ENCODE measurements at regions not wholly inside any gene's neighbourhood (a gene's known extent, or its start where the extent isn't known, plus 50 kb on each side); places are given as distances from the start of the nearest gene placed in this dataset.
"Not testable (repeated sequence)": the region's sequence is repeated elsewhere in the genome, so short reads cannot be mapped to it uniquely, and the experiment has no call there.

DNA sequence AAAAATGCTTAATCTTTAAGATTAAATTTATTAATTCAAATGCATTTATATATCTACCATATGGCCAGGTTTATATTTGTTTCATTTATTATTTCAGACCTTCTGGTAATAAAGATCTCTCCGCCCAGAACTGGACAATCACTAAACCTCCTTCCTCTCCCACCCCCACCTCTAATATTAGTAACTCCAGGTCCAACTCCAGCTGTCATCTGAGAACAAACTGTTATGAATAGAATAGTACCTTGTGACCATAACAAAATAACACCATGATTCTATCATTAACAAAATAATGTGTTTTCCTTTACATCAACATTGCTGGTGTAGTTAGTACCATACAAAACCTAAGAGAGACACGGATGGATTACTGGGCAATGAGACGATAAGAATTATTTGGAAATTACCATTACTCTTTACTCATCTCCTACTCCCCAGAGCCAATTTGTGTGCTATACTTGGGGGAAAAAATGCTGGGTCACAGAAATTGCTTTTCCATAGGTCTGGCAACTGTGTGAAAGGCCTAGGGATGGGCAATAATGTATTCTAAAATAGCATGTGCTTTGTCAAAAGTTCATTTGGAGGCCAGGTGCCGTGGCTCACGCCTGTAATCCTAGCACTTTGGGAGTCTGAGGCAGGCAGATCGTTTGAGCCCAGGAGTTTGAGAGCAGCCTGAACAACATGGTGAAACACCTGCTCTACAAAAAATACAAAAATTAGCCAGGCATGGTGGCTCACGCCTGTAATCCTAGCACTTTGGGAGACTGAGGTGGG is 186.1 kb downstream of the ENC1 start:
- FAIRE-seq: no peak

DNA sequence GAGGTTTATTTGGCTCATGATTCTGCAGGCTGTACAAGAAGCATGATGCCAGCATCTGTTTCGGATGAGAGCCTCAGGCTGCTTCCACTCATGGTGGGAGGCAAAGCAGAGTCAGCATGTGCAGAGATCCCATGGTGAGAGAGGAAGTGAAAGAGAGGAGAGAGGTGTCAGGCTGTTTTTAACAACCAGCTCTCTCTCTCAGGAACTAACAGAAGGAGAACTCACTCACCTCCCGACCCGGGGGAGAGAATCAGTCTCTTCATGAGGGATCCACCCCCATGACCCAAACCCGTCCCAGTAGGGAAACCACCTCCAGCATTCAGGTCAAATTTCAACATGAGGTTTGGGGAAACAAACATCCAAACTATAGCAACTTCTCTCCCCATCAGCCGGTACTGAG is 187.7 kb downstream of the ENC1 start:
- no peak for FAIRE-seq

DNA sequence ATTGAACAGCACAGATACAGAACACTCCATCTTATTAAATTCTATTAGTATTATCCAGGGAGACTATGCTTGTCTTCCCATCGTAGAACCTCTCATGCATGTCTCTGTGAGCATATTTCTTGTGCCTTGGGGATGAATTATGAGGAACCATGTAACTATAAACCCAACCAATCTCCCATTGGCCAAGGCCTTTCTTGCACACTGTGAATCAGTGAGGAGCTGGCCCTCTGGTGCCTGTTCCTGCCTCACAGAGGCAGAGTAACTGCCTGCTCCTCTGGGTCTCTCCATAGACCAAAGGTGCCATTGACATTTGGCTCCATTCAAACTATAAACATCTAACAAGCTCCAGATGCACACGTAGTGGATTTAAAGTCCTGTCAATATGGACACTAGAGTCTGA is 190.4 kb downstream of the ENC1 start:
- FAIRE-seq: no peak

DNA sequence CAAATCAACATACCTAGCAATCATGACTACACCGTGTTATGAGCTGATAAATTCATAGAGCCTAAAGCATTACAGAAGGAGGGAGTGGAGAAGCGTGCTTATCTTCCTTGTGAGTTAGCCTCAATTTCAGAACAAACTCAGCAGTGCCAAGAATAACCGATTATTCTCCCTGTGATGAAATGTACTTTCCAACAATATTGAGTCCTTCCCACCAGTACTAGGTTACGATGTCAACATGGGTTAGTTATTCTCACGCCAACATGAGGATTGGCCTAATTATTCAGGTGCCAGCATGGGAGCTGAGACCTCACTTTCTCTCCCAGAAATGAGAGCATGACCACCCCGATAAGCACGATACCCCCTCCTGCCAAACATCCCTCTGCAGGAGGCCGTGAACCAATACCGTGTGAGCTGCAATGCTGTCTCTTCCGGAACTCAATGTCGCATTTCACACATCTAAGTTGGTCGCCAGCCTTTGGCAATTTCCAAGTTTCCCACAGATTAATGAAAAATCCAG is 193.7 kb downstream of the ENC1 start:
- no peak for FAIRE-seq

DNA sequence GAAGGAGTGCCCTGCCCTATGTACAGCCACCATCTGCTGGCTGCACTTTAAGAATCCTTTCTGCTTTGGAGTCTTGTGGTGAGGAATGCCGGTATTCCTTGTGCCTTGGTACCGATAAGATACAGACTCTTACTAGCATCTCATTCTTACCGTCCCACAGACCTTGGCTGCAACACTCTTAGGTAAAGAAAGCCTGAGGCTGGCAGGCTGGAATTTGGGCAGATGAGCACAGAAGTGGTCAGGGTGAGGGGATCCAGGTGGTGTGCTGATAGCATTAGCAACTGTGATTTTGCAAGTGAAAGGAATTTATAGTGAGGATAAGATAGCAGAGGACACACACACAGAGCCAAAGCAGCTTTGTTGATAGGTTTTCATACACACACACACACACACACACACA is 198.1 kb downstream of the ENC1 start:
- FAIRE-seq: no peak

DNA sequence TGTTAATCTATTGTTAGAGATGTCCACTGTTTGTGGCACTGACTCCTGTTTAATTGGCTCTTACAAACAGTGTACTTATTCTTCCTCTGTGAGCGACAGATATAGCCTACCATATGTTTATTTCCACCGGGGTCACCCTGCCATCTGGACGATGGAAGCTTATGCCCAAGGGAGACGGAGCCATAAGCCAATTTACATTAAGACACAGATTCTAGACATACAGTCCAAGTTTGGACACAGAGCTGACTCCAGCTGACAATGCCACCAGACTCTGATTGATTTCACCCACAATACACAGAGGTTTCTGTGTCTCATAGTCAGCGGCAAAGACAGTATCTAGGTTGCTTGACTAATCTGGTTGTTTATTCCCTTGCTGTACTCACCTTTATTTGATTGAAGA is 198.9 kb downstream of the ENC1 start:
- FAIRE-seq: no peak

DNA sequence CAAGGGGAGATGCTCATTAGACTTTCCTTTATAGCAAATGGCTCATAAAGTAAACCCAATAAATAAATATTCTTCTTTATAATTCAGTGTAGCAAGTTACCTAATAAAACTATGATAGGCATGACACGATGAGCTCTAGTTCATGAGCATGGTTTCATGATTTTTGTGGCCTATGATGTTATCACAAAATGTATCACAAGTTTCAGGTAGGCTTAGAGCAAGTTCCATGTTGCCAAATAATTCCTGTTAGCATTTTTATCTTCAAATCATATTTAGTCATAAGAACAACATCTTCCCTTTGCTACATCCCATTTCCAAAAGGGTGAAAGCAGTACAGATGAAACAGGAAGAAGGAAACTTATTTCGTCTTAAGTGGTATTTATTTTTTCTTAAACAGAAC is 200.2 kb downstream of the ENC1 start:
- FAIRE-seq: no peak

DNA sequence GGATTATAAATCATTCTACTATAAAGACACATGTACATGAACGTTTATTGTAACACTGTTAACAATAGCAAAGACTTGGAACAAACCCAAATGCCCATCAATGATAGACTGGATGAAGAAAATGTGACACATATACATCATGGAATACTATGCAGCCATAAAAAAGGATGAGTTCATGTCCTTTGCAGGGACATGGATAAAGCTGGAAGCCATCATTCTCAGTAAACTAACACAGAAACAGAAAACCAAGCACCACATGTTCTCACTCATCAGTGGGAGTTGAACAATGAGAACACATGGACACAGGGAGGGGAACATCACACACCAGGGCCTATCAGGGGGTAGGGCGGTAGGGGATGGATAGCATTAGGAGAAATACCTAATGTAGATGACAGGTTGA is 202.7 kb downstream of the ENC1 start:
- FAIRE-seq: not testable (repeated sequence)

DNA sequence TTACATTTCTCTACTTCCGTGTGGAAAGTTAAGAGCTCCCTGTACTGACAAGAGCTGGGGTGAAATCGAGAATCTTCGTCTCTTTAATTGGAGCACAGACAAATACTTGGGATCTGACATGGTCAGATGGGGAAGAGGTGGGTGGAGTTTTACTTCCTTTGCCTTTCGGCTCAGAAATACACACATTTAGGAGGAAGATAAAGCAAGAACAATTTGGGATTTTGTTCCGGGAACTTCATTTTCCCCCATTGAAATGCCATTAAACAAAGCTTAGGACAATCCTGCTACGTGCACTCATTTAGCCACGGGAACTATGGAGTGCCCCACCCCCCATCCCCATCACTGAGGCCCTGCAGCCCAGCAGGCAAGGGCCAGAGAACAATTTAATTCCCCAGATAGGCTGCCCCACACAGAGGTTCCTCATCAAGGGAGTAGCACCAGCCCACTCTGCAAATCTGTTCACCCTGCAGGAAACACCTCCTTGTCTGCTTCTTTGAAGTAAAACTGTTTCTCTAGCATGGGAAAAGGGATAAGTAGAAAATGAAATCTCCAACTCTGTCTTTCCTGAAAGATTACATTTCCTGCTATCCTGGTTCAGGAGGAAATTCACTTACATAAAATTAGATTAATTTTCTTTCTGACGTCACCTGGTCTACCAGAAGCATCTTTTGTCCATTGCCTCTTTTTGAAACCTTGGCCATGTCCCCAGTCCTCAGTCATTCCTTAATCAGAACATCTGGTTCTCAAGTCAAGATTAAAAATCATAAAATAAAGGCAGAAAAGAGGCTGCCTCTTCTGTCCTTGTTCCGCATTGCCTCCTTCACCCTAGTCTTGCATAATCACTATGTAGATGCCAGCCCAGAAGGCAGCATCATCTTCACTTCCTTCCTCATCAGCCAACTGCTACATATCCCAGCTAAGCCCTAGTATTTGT is 206.4 kb downstream of the ENC1 start:
- no peak for FAIRE-seq

DNA sequence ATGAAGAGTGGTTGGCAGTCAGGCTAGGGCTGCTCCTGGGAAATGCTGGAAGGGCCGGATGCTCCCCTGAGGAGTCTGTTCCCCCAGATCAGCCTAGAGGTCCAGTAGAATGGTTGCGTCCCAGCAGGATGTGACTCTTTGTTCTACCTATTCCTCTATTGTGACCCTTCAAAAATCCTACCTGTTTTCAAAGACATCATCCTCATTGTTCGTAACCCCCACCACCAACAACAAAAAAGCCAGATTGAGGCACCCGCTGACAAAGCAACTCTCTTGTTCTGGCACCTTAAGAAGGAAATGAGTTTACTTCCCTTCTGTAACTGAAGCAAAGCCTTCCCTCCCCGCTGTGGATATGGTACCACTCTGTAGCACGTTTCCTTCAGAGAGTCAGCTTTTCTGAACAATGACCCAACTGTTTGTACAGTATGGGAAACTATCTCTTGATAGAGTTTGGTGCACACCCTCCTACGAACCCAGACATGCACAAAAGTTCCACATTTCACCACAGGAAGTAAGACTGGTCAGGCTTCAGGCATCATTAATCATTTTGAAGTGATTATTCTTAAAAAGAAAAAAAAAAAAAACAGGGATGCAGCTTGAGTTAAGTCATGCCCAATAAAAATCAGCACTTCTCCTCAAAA is 207.2 kb downstream of the ENC1 start:
- FAIRE-seq: no peak

DNA sequence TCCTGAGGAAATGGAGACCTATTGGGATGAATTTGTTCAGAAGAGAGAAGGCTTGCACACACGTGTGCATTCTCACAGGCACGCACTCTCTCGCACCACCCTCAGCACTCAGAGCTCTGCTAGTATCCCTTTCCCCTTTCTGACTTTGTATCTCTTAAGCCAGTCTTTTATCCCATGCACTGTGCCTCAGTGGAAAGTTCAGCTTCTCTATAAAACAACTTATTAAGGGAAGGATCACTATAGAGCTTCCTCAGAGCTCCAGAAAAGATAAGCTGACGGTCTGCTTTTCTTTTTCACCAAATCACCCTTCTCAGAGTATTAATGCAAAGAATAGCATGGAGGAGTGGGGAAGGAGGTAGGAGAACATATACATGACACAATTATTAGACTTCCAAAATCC is 207.8 kb downstream of the ENC1 start:
- FAIRE-seq: no peak

DNA sequence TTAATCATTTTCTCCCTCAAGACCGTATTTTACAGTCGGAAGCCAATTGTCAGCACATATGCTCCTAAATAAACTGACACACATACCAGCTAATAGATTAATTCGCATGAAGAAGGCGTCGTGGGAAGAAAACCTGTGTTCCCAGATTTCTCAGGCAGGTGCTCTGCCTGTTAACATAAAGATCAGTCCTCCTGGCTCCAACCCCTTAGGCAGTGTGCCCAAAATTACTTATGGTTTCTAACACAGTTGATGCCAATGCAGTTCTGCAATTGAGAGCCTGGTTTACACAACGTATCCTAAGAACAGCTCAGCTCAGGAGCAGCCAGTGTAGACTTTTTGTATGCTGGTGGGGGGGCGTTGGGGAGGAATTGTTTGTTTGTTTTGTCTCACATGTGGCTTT is 208.3 kb downstream of the ENC1 start:
- no peak for FAIRE-seq

DNA sequence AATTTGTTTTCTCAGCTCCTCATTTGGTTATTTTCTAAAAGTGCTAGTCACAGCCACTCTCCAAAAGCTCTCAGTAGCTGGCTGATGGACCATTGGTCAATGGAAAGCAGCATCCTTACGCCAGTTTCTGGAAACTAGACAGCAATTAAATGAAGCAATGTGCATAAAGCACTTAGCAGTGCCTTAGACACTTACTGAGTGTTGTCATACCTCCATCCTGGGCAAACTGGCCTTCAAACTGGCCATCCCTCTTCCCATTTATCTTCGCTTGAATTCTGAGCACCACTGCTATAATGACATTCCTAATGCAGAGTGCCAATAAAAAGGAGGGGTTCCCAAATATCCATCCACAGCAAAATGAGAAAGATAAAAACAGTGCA is 209.2 kb downstream of the ENC1 start:
- no peak for FAIRE-seq

DNA sequence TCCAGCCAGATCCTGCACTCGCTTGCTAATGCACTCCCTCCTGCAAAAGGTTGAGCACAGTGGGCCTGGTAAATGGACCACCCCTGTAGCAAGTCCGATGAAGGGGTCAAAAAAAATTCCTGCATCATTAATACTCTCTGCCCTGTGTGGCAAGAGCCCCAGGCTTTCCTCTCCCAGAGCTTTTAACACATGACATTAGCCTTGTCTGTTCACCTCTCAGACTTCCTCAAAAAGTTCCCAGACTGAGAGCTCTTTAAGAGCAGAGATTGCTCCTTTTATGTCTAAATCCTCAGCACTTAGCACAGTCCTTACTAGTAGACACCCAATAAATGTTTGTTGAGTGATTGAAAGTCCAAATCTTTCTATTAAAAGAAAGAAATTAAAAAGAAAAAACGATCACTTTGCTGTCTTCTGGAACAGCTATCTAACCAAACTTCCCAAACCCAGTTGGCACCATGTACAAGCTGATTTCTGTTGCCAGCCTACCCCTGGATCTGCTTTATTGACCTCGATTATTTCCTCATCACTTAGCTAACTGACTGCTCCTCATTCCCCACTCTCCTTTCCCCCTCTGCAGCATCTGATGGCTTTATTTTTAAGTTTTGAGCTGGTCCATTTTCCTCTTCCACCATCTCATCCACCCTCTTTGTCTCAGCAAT is 209.8 kb downstream of the ENC1 start:
- no peak for FAIRE-seq

DNA sequence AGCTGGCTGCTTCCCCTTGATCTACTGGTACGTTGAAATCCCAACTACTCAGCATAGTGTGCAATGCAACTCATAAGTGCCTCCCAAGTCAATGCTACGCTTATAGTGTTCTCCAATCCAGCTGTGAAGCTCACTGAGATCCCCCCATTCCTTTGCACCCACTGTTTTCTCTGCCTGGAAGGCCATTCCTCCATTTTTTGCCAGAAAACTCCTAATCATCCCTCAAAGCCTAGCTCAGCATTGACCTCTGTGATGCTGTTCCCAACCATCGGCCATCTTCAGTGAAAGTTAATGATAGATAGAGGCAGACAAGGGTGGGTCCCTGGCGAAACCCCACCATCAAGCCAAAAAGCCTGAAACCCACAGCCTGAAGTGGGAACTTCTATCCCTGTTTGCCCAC is 211.0 kb downstream of the ENC1 start:
- no peak for FAIRE-seq

DNA sequence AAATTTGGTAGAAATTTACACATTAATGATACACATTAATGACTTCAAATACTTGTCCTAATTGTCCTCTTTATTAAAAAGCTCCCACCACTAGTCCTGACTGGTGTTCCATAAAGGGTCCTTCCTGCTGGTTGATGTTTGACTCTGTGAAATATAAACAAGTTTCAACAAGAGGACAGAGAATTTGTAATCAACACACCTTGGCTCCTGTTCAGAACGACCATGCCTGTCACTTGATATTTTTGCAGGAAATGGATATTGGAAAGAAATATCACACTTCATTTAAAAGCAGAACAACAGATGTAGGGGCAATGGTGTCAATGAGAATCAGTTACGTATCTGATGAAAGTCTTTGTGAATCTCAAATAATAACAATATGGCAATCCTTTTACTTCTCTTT is 211.7 kb downstream of the ENC1 start:
- no peak for FAIRE-seq

DNA sequence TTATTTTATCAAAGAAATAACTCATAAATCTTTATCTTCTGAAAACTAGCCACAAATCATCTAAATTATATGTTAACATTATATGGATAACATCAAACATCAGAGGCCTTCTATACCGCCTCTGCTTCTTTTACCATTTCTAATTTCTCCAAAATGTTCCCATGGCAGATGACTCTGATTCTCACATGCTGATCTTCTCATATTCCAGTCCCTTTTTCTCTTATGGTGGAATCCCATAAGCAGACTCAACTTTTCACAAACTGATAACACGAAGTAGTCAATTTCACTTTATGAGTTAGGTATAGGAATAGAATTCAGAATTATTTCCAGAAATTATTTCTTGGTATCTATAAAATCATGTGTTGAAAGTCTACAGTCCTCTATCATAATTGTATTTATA is 212.3 kb downstream of the ENC1 start:
- FAIRE-seq: no peak

DNA sequence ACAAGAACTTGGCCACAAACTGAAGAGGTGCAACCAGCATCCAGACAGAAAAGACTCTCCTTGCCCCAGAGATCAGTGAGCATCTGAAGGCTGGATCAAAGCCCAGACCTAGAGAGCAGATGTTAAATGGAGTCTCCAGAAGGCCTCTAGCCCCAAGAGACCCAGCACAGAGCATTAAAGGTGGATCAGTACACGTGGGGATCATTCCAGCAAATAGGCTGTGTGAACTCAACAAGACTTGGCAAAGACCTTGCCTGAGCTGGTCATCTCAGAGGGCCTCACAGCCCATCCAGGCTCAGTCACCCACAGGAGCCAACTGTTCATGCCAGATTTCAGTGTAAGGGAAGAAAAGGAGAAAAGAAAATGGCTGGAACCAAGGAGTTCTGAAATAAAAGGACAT is 214.0 kb downstream of the ENC1 start:
- no peak for FAIRE-seq

DNA sequence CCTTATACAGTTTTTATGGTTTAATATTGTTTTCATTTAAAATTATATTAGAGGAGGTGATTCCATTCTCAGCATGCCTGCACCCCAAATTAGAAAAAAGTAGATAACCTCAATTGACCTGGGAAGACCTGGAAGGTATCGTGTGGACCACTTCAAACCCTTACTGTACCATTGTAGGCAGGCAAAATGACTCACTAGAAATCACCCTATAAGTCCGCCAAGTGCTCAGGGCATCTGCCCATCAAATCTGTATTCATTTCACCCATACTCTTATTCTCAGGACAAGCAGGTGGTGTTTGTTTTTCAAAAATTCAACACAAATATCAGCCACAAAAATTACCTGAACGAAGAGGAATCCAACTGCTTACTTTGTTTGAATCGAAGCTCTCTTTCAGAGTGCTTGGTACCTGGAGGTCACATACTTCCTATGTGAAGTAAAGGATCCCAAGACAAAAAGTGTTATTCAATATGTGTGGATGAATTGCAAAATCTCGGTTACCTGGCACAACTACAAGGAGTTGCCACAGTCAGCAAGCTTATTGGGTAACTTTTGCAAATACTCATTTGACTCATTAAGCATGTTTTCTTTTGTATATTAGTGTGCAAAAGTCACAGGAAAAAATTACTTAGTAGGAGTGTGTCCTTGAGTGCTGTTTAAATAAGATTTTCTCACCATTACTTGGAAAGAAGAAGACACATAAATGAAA is 216.2 kb downstream of the ENC1 start:
- FAIRE-seq: no peak

DNA sequence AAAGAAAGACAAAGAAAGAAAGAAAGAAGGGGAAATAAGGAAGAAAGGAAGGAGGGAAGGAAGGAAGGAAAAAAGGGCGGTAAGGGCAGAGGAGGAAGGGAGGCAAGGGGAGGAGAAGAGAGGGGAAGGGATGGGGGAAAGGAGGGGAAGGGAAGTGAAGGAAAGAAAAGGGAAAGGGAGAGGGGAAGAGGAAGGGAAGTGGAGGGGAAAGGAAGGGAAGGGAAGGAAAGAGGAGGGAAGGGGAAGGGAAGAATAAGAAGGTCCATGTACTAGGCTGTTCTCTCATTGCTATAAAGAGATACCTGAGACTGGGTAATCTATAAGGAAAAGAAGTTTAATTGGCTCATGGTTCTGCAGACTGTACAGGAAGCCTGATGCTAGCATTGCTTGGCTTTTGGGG is 217.1 kb downstream of the ENC1 start:
- FAIRE-seq: no peak

DNA sequence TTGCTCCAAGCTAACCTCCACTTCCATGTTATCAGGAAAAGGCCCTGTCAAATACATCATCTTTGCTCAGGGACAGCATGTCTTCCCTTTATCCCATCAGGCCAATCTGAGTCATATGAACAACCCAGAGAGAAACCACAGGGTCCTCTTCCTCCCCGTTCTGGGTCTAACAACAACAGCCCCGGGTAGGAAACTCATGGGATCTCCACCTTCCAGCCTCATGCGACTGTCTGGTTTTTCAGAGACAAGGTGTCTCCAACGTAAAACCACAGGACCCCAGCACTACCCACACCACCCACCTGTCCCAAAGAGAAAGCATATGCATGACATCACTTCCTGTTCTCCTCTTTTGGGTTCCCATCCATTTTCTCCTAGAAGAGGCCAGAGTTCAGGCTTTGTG is 217.9 kb downstream of the ENC1 start:
- no peak for FAIRE-seq

DNA sequence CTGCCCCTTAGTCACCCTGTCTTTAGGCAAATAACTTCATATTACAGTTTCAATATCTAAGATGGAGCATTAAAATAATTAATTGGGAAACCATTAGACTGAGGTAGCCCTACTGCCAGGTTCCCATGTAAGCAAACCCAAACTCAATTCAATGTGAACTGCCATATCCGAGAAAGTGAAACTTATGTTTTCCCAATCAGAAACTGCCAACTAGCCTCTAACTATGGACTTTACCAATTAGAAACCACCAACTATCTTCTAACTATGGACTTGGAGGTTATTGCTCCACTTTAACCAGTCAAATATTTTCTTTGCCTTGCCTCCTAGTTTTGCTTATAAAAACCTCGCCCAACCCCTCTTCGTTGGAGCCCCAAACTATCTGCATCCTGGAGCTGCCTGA is 218.5 kb downstream of the ENC1 start:
- no peak for FAIRE-seq
